GM18873 (cell line): ENCODE measurements at regions not wholly inside any gene's neighbourhood (a gene's known extent, or its start where the extent isn't known, plus 50 kb on each side); places are given as distances from the start of the nearest gene placed in this dataset.
"Not testable (repeated sequence)": the region's sequence is repeated elsewhere in the genome, so short reads cannot be mapped to it uniquely, and the experiment has no call there.

Source experiments
- ATAC-seq: cut with Tn5 transposase; IDR thresholded peaks from one replicate; pipeline ENCODE4 v1.9.1; 2021; ENCODE audit warnings: mild to moderate bottlenecking, moderate library complexity, moderate number of reproducible peaks; ENCODE audit not compliant: unreplicated experiment, low FRiP score

DNA sequence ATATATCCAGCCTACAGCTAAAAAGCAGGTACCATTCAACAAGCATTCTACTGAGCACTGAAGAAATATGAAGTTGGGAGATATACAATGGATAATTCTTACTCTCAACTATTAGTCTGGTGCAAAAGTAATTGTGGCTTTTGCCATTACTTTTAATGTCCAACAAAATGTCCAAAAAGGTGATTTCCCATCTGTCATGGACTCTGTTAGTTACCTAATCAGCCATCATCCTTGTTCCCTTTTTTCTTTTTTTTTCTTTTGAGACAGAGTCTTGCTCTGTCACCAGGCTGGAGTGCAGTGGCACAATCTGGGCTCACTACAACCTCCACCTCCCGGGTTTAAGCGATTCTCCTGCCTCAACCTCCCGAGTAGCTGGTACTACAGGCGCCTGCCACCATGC, 76.6 kb upstream of the MON1B start:
- ATAC-seq = not testable (repeated sequence)

DNA sequence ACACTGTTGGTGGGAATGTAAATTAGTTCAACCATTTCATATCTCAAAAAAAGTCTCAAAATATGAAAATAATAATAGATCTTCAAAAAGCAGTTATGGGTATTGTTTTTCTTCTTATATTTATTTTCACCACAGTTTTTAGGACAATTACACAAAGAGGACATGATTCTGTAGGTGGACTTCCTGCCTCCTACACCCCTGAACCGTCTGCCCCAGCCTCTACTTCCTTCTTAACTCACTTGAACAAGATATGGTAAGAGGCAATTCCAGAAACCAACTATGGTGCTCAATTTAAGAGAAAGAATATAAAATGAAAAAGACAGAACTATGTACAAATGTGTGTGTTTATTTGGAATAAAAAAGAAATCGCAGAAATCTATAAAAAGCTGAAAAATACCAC, 74.1 kb upstream of the MON1B start:
- ATAC-seq = no peak

DNA sequence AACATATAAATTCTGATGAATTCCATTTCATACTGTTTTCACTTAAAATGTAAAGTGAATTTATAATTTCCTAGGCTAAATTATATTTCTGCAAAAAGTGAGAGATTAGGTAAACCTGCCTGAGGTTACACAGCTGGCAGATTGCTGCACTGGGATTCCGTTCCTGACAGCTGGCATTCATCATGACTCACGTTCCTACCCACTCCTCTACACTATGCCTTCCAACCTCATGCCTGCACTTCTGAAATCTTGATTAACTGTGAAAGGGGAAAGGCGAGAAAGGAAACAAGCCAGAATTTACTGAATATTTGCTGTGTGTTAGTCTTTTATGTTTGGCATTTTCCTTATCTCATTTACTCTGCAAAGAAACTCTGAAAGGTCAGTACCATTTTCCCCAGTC, 73.3 kb upstream of the MON1B start:
- no peak for ATAC-seq

DNA sequence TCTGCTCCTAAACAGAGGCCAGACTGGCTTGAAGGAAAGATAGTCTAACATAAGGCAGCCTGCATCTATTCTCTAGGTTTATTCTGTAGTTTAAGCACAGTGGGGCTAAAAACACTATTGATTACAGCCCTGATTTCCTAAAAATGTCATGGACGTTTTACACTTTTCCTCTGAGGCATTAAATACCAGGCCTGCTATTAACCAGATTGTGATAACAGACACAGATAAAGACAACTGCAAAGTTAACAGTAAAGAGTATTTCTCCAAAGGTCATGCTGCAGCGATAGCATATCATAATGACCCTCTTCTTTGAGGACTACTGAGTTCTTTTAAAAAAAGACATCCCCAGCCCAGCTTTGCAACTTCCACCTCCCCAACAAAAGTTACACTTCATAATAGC, 59.6 kb upstream of the MON1B start:
- no peak for ATAC-seq

DNA sequence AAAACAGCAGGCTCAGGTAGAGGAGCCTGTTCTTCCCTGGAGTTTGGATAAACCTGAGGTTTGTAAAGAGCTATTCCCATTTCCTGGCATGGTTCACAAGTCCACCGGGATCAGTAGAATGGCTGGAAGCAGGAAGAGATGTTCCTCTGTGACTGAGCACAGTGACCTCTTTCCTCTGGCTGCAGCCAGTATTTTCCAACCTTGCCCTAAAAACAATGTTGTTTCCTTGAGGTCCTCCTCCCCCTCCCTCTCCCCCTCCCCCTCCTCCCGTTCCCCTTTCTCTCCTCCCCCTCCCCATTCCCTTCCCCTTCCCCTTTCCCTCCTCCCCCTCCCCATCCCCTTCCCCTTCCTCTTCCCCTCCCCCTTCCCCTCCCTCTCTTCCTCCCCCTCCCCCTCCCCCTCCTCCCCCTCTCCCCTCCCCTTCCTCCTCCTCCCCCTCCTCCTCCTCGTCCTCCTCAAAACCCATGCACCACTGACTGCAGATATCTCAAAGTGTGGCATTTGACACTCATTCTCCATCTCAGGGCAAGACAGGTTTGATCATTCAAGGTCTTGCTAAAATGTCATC, 58.9 kb upstream of the MON1B start:
- no peak for ATAC-seq

DNA sequence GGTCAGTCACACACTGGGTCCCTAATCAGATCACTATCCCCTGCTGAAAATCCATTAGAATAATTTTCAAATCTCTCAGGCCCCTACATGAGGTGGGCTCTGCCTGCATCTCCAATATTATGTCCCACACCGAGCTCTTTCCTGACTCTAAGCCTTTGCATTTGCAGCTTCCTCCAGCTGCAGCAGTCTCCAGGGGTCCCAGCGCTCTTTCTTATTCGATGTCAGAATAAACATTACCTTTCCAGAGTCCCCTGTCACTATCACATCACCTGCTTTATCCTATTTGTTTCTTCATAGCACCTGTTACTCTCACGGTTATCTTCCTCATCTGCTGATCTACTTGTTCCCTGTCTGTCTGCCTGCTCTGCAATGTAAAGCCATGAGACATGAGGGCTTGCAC, 57.3 kb upstream of the MON1B start:
- no peak for ATAC-seq

DNA sequence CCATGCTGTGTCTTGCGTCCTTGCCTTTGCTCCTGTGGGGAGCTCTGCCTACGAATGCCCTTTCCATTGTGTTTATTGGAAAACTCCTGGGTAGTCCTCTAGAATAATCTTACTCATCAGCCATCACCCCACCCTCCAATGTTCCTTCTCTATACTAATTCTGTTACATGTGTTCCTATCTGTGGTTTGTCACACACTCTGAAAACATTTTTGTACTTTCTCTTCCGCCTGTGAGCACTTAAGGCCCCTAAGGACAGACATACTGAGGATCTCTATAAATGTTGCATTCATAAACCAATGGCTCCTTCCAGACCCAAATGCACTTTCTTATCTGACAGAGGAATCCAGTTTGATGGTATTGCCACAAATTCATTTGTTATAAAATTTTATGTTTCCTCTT, 53.9 kb upstream of the MON1B start:
- ATAC-seq = no peak
